ENCODE measurements at regions not wholly inside any gene's neighbourhood (a gene's known extent, or its start where the extent isn't known, plus 50 kb on each side); places are given as distances from the start of the nearest gene placed in this dataset.

GRCh38 chr5:173680660-173681242 is 64.3 kb upstream of the BOD1 start (continued):
- TF ChIP-seq RAD21 (IDR thresholded peaks at IDR 0.05 in 1 of 2, conservative IDR thresholded peaks at IDR 0.05 in 1 of 2; ENCODE audit: low read depth in 2 of 2, low read length in 2 of 2) = no peak
- no peak for TF ChIP-seq NANOG (IDR thresholded peaks at IDR 0.05; ENCODE audit: insufficient read depth, low read depth, low read length, poor library complexity, severe bottlenecking)
